PC-3 (cell line): ENCODE measurements at regions not wholly inside any gene's neighbourhood (a gene's known extent, or its start where the extent isn't known, plus 50 kb on each side); places are given as distances from the start of the nearest gene placed in this dataset.

Experiments
- ATAC-seq: fragments of 200-7000 bp; cut with Tn5 transposase; 2 replicates; pipeline ENCODE4 v1.9.1; 2020; ENCODE audit warnings: mild to moderate bottlenecking, moderate library complexity
- BruUV-seq: library from RNA; stranded (reverse); fragments of 400-500 nt; replicated peaks from 2 replicates; lab custom pipeline; 2021; lab: Mats Ljungman, UMichigan
- CTCF ChIA-PET: fragments of 300-600 bp; sonication (Branson Sonifier 250); formaldehyde crosslinking; loops from one replicate; lab custom pipeline; 2022; ENCODE audit warnings: antibody characterized with exemption; lab: Charles Lee
- POLR2A ChIA-PET: fragments of 300-600 bp; sonication (Branson Sonifier 250); formaldehyde crosslinking; loops from one replicate; lab custom pipeline; 2022; ENCODE audit warnings: antibody characterized with exemption; ENCODE audit not compliant: unreplicated experiment; lab: Charles Lee
- DNase-seq: peaks from one replicate; pipeline ENCODE4 v3.0.0-alpha.2; 2015
- H2AFZ ChIP-seq: fragments of 300-600 bp; sonication (generic); 2 replicates; pipeline ENCODE4 v1.6.0; 2016; ENCODE audit warnings: antibody characterized with exemption, low read length
- H3F3A ChIP-seq: fragments of 300-600 bp; sonication (generic); one replicate; pipeline ENCODE4 v1.6.0; 2017; ENCODE audit warnings: antibody characterized with exemption, low read length, control low read depth, mild to moderate bottlenecking; ENCODE audit not compliant: unreplicated experiment
- H3K27ac ChIP-seq: fragments of 300-600 bp; sonication (generic); 2 replicates; pipeline ENCODE4 v1.5.1; 2016; ENCODE audit warnings: mild to moderate bottlenecking, low read length
- H3K27me3 ChIP-seq: fragments of 300-600 bp; sonication (generic); 2 replicates; pipeline ENCODE4 v1.6.1; 2016; ENCODE audit warnings: low read length, mixed read lengths
- H3K36me3 ChIP-seq: fragments of 300-600 bp; sonication (generic); 2 replicates; pipeline ENCODE4 v1.6.1; 2016; ENCODE audit warnings: low read depth, mixed run types, low read length, mixed read lengths
- H3K4me1 ChIP-seq: fragments of 300-600 bp; sonication (generic); 2 replicates; pipeline ENCODE4 v1.5.1; 2016; ENCODE audit warnings: low read length; ENCODE audit not compliant: insufficient read depth
- H3K4me2 ChIP-seq: fragments of 300-600 bp; sonication (generic); 2 replicates; pipeline ENCODE4 v1.6.0; 2016; ENCODE audit warnings: low read length
- H3K4me3 ChIP-seq: fragments of 300-600 bp; sonication (generic); 2 replicates; pipeline ENCODE4 v1.5.1; 2016; ENCODE audit warnings: mild to moderate bottlenecking, low read length, mixed read lengths
- H3K79me2 ChIP-seq: fragments of 300-600 bp; sonication (generic); 2 replicates; pipeline ENCODE4 v1.6.1; 2017; ENCODE audit warnings: low read length, mixed read lengths
- H3K9ac ChIP-seq: fragments of 300-600 bp; sonication (generic); 2 replicates; pipeline ENCODE4 v1.6.0; 2016; ENCODE audit warnings: mild to moderate bottlenecking, low read length
- H3K9me2 ChIP-seq: fragments of 300-600 bp; sonication (generic); replicated peaks from 2 replicates; pipeline ENCODE4 v1.6.1; 2016; ENCODE audit warnings: mixed run types, low read length, mixed read lengths
- H3K9me3 ChIP-seq: fragments of 300-600 bp; sonication (generic); 2 replicates; pipeline ENCODE4 v1.6.1; 2016; ENCODE audit warnings: low read length, mixed read lengths
- H4K20me1 ChIP-seq: fragments of 300-600 bp; sonication (generic); 2 replicates; pipeline ENCODE4 v1.6.1; 2016; ENCODE audit warnings: low read length, mixed read lengths
- CTCF ChIP-seq: fragments of 300-600 bp; sonication (generic); conservative IDR thresholded peaks from 2 replicates; pipeline ENCODE4 v1.5.1; 2017; ENCODE audit warnings: antibody characterized with exemption, low read depth, mild to moderate bottlenecking, low read length
- EZH2 ChIP-seq: fragments of 300-600 bp; sonication (generic); IDR thresholded peaks from one replicate; pipeline ENCODE4 v1.6.1; 2017; ENCODE audit warnings: antibody characterized with exemption, mild to moderate bottlenecking, low read length; ENCODE audit not compliant: unreplicated experiment
- EZH2phosphoT487 ChIP-seq: fragments of 300-600 bp; sonication (generic); IDR thresholded peaks from 2 replicates; pipeline ENCODE4 v1.6.1; 2018; ENCODE audit warnings: mild to moderate bottlenecking, antibody characterized with exemption, low read length, borderline replicate concordance
- intact Hi-C: fragments of 100-400 bp; cut with micrococcal nuclease; formaldehyde crosslinking; loops from 2 replicates; pipeline ENCODE4 v1.9.0; 2023

- CTCF ChIA-PET, result no interaction called here
- Histone ChIP-seq H3K4me1 (no peaks in the 10 kb centered on the region), H3F3A (no peaks in the 10 kb centered on the region), H3K9me2 (no peaks in the 10 kb centered on the region), H3K9me3 (no peaks in the 10 kb centered on the region), H4K20me1 (no peaks in the 10 kb centered on the region), H3K36me3 (no peaks in the 10 kb centered on the region), H3K27me3 (no peaks in the 10 kb centered on the region), H3K9ac (no peak overlapping the region), H2AFZ (no peak overlapping the region), H3K4me3 (no peak overlapping the region), H3K4me2 (no peak overlapping the region), H3K79me2 (no peaks in the 10 kb centered on the region), H3K27ac (no peak overlapping the region)
- intact Hi-C loops, result no loop called here
- TF ChIP-seq EZH2 (no peak), CTCF (no peak), EZH2phosphoT487 (no peak)
- BruUV-seq, result no TSS peak
- POLR2A ChIA-PET, result no interaction called here
- ATAC-seq (no peak), DNase-seq (no peak)
Observed at GRCh38 chr22:23396362-23397007, 183.6 kb downstream of the IGLL1 start.

GRCh38 chr22:23395530-23396361, 184.3 kb downstream of the IGLL1 start:
- Histone ChIP-seq H3K9me2 (no peaks in the 10 kb centered on the region), H3K4me1 (no peaks in the 10 kb centered on the region), H3K27ac (no peak overlapping the region), H3K27me3 (no peaks in the 10 kb centered on the region), H3K4me2 (no peak overlapping the region), H3K79me2 (no peaks in the 10 kb centered on the region), H2AFZ (no peak overlapping the region), H3K4me3 (no peak overlapping the region), H3K9ac (no peak overlapping the region), H3F3A (no peaks in the 10 kb centered on the region), H4K20me1 (no peaks in the 10 kb centered on the region), H3K36me3 (no peaks in the 10 kb centered on the region), H3K9me3 (no peaks in the 10 kb centered on the region)
- no peak for ATAC-seq
- BruUV-seq, result no TSS peak
- intact Hi-C loops, result no loop called here
- DNase-seq, result no peak
- TF ChIP-seq EZH2phosphoT487 (no peak), EZH2 (no peak), CTCF (no peak)
- POLR2A ChIA-PET, result no interaction called here
- CTCF ChIA-PET, result no interaction called here
